HG03520 (cell line): ENCODE measurements at regions not wholly inside any gene's neighbourhood (a gene's known extent, or its start where the extent isn't known, plus 50 kb on each side); places are given as distances from the start of the nearest gene placed in this dataset.
"Not testable (repeated sequence)": the region's sequence is repeated elsewhere in the genome, so short reads cannot be mapped to it uniquely, and the experiment has no call there.

Experiments used
- ATAC-seq: cut with Tn5 transposase; IDR thresholded peaks from one replicate; pipeline ENCODE4 v1.9.1; 2021; ENCODE audit warnings: mild to moderate bottlenecking, moderate library complexity; ENCODE audit not compliant: unreplicated experiment

DNA sequence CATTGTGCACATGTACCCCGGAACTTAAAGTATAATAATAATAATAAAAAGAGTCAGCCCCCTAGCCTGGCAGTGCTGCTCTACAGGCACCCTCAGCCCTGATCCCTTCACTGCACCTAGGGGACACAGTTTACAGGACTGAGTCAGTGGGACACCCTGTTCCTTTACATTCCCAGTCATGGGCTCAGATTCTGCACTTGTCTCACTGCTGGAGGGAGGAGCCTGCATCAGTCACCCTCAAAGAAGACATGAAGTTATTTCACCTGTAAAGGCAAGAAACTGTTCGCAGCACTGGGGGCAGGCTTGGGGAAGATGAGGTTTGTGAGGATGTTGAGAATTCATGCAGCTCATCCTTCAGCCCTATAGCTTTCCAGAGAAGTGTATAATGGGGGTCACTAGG lies 50.7 kb upstream of the VPREB1 start:
- no peak for ATAC-seq

- ATAC-seq, result not testable (repeated sequence)
Measured at GRCh38 chr22:22193462-22193861, 51.1 kb upstream of the VPREB1 start.

DNA sequence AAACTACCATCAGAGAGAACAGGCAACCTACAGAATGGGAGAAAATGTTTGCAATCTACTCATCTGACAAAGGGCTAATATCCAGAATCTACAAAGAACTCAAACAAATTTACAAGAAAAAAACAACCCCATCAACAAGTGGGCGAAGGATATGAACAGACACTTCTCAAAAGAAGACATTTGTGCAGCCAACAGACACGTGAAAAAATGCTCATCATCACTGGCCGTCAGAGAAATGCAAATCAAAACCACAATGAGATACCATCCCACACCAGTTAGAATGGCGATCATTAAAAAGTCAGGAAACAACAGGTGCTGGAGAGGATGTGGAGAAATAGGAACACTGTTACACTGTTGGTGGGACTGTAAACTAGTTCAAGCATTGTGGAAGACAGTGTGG lies 51.6 kb upstream of the VPREB1 start:
- ATAC-seq, result not testable (repeated sequence)

DNA sequence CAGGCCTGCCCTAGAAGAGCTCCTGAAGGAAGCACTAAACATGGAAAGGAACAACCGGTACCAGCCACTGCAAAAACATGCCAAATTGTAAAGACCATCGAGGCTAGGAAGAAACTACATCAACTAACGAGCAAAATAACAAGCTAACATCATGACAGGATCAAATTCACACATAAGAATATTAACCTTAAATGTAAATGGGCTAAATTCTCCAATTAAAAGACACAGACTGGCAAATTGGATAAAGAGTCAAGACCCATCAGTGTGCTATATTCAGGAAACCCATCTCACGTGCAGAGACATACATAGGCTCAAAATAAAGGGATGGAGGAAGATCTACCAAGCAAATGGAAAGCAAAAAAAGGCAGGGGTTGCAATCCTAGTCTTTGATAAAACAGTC lies 54.8 kb upstream of the VPREB1 start:
- not testable (repeated sequence) for ATAC-seq

- ATAC-seq, result not testable (repeated sequence)
Measured at GRCh38 chr22:22187863-22188262, 56.7 kb upstream of the VPREB1 start.

GRCh38 chr22:22187299-22187698 lies 57.3 kb upstream of the VPREB1 start:
- no peak for ATAC-seq

DNA sequence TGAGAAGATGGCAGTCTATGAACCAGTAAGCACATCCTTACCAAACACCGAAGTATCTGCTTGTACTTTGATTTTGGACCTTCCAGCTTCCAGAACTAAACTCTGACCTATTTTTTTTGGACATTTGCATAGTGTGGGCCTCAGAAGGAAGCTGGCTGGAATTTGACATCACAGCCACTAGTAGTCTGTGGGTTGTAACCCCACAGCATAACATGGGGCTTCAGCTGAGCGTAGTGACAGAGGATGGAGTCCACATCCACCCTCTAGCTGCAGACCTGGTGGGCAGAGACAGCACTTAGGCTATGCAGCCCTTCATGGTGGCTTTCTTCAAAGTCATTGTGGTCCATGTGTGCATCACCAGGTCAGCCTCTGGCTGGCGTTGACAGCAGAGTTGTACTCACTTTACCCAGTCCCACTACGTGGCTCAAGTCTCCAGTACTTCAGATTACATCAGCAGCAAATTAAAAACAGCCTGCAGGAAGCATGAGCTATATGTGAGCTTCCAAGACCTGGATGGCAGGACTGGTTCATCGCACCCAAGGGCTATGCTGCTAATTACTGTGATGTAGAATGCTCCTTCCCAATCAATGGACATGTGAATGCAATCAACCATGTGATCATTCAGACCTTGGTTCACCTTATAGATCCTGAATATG lies 58.6 kb upstream of the VPREB1 start:
- ATAC-seq, result no peak

DNA sequence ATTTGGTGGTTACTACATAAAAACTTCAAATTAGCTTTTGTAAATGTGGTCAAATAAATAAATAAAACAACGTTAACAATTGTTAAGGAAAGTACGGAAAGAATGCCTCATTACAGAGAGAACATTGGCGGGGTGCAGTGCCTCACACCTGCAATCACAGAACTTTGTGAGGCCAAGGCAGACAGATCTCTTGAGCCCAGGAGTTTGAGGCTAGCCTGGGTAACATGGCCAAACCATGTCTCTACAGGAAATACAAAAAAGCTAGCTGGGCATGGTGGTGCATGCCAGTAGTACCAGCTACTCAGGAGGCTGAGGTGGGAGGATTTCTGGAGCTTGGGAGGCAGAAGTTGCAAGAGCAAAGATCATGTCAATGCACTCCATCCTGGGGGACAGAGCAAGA lies 59.4 kb upstream of the VPREB1 start:
- no peak for ATAC-seq

GRCh38 chr22:22184277-22184807 lies 60.2 kb upstream of the VPREB1 start:
- no peak for ATAC-seq

DNA sequence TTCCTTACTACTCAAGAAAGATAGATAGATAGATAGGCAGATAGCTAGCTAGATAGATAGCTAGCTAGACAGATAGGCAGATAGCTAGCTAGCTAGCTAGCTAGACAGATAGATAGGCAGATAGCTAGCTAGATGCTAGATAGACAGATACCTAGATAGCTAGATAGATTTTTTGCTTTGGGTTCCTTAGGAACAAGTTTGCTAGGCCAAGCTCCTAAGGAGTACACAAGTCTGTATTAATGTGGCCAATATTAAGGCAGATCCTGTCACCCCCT lies 61.7 kb upstream of the VPREB1 start:
- no peak for ATAC-seq

- ATAC-seq, result no peak
Measured at GRCh38 chr22:22182218-22182989, 62.2 kb upstream of the VPREB1 start.

- ATAC-seq, result no peak
Measured at GRCh38 chr22:22181341-22181850, 63.2 kb upstream of the VPREB1 start.

DNA sequence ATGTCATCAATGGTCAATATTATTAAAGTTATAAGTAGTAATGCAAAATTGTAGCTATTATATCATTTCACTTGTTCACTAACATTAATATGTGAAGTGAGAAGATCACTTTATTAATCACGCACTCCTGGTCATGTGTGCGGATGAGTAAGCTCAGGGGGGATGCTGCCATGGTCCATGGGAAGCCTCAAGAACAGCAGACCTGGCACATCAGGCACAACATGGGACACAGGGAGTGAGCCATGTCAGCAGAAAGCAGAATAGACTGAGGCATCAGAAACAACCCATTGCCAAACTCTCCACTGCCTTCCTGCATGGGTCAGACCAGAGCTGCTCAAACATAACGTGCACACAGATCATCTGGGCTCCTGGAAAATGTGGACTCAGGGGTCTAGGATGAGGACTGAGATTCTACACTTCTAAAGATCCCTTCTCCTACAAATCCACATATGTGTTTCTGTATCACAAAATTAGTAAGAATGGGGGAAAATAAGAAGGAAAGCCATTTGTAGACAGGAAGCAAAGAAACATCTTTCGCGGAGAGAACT lies 63.8 kb upstream of the VPREB1 start:
- ATAC-seq, result no peak

GRCh38 chr22:22179858-22180257 lies 64.7 kb upstream of the VPREB1 start:
- no peak for ATAC-seq

GRCh38 chr22:22178992-22179391 lies 65.6 kb upstream of the VPREB1 start:
- ATAC-seq, result no peak

- ATAC-seq, result no peak
Measured at GRCh38 chr22:22178355-22178965, 66.1 kb upstream of the VPREB1 start.

GRCh38 chr22:22176929-22177616 lies 67.5 kb upstream of the VPREB1 start:
- no peak for ATAC-seq

GRCh38 chr22:22172896-22173628 lies 71.5 kb upstream of the VPREB1 start:
- not testable (repeated sequence) for ATAC-seq

DNA sequence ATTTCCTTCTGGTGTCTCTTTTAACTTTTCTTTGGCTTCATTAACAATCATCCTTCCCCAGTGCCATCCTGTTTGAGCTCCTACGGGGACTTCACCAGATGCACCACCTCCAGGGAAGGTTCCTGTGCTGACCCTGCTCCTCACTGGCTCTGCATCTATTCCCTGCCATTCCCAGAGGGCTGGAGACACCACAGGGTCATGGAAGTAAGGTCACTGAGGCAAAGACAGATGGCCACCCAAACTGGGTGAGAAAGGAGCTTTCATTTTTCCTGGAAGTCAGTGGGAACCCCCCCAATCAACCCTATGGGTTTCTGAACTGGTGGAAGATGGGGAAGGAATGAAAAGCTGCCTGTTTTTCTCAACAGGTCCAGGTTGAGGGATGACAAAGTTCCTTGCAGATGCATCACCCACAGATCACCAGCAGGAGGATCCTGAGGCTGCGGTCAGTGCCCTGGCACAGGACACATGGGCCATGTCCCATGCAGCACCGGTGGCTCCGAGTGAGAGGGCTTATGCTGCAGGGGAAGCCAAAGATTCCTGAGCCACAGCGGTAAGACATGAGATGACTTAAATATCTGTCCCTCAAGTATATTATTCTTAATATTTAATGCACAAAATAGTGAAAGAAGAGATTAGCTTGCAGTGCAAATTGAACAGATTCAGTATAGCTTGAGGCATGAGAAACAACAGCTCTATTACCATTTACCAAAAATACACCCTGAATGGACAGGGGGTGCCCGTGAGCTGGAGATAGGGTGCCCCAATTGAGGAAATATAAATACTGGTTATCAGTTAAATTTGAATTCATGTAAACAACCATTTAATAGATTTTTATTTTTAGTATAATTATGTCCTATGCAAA lies 73.0 kb upstream of the VPREB1 start:
- ATAC-seq, result no peak
